ENCODE measurements at regions not wholly inside any gene's neighbourhood (a gene's known extent, or its start where the extent isn't known, plus 50 kb on each side); places are given as distances from the start of the nearest gene placed in this dataset.

GRCh38 chr2:142515493-142515892, 362.0 kb upstream of the KYNU start:
- no peak overlapping the region for H3K4me3 ChIP-seq
- H3K9me3 ChIP-seq, result no peaks in the 10 kb centered on the region
- H3K27ac ChIP-seq, result no peak overlapping the region
- ChIA-PET POLR2A (no interaction called here), CTCF (no interaction called here)
- no peak overlapping the region for H3K4me2 ChIP-seq
- TF ChIP-seq PHF8 (IDR thresholded peaks at IDR 0.05; ENCODE audit: borderline replicate concordance, low read depth) (no peak), MAFK (IDR thresholded peaks at IDR 0.05; ENCODE audit: partially characterized antibody) (no peak), GATA3 (IDR thresholded peaks at IDR 0.05; ENCODE audit: borderline replicate concordance) (no peak), REST (IDR thresholded peaks at IDR 0.05) (no peak), JUN (IDR thresholded peaks at IDR 0.05) (no peak), CHD2 (IDR thresholded peaks at IDR 0.05; ENCODE audit: low read length, partially characterized antibody) (no peak), SREBF2 (IDR thresholded peaks at IDR 0.05) (no peak), HDAC2 (IDR thresholded peaks at IDR 0.05) (no peak), POLR2A (IDR thresholded peaks at IDR 0.05; ENCODE audit: low read length) (no peak), KDM1A (IDR thresholded peaks at IDR 0.05; ENCODE audit: low read depth) (no peak), POLR2AphosphoS2 (conservative IDR thresholded peaks at IDR 0.05; ENCODE audit: low read length) (no peak), MAX (IDR thresholded peaks at IDR 0.05) (no peak), E2F6 (IDR thresholded peaks at IDR 0.05; ENCODE audit: borderline replicate concordance, low read depth) (no peak), ZFP36 (IDR thresholded peaks at IDR 0.05; ENCODE audit: borderline replicate concordance, partially characterized antibody) (no peak), ESRRA (IDR thresholded peaks at IDR 0.05; ENCODE audit: borderline replicate concordance, low read length) (no peak)
- ATAC-seq (no peak), FAIRE-seq (no peak), DNase-seq (ENCODE audit: low read depth in 1 of 2, low spot score in 1 of 2) (no peak)
- 71% methylated on average over 2 of the region's 2 CpGs for WGBS (ENCODE audit: missing lambda C conversion rate)
- no peaks in the 10 kb centered on the region for H3K4me1 ChIP-seq

GRCh38 chr2:142509401-142509800, 368.1 kb upstream of the KYNU start:
- no peak for FAIRE-seq
- Histone ChIP-seq H3K9me3 (no peaks in the 10 kb centered on the region), H3K4me1 (no peaks in the 10 kb centered on the region), H3K27ac (no peak overlapping the region), H3K4me2 (no peak overlapping the region), H3K4me3 (no peak overlapping the region)
- ChIA-PET CTCF (no interaction called here), POLR2A (no interaction called here)
- no peak for ATAC-seq
- DNase-seq (ENCODE audit: low read depth in 1 of 2, low spot score in 1 of 2), result peak in 1 of 2 experiments; percentile 1
- TF ChIP-seq ATOH8 (CRISPR knock-in tag; IDR thresholded peaks at IDR 0.05; ENCODE audit: low read depth), result no peak
- TF ChIP-seq HDAC2 (IDR thresholded peaks at IDR 0.05), result no peak
- TF ChIP-seq ZC3H11A (IDR thresholded peaks at IDR 0.05), result no peak
- TF ChIP-seq REST (IDR thresholded peaks at IDR 0.05), result no peak
- TF ChIP-seq HES2 (IDR thresholded peaks at IDR 0.05), result no peak
- TF ChIP-seq EP300 (IDR thresholded peaks at IDR 0.05), result no peak
- TF ChIP-seq RNF2 (IDR thresholded peaks at IDR 0.05; ENCODE audit: borderline replicate concordance, low read depth), result no peak
- TF ChIP-seq SREBF2 (IDR thresholded peaks at IDR 0.05), result no peak
- TF ChIP-seq HOXB13 (CRISPR knock-in tag; IDR thresholded peaks at IDR 0.05; ENCODE audit: low read depth), result no peak
- no peak for TF ChIP-seq HEYL (CRISPR knock-in tag; IDR thresholded peaks at IDR 0.05)
- TF ChIP-seq ZSCAN20 (CRISPR knock-in tag; IDR thresholded peaks at IDR 0.05), result no peak
- no peak for TF ChIP-seq RFX5 (IDR thresholded peaks at IDR 0.05)
- no peak for TF ChIP-seq GATA3 (IDR thresholded peaks at IDR 0.05; ENCODE audit: borderline replicate concordance)
- no peak for TF ChIP-seq ZNF302 (CRISPR knock-in tag; IDR thresholded peaks at IDR 0.05)
- no peak for TF ChIP-seq KDM1A (IDR thresholded peaks at IDR 0.05; ENCODE audit: low read depth)
- WGBS (ENCODE audit: missing lambda C conversion rate), result 41% methylated on average over 3 of the region's 3 CpGs

Data from A549 (cell line).